ENCODE measurements at regions not wholly inside any gene's neighbourhood (a gene's known extent, or its start where the extent isn't known, plus 50 kb on each side); places are given as distances from the start of the nearest gene placed in this dataset.
"Not testable (repeated sequence)": the region's sequence is repeated elsewhere in the genome, so short reads cannot be mapped to it uniquely, and the experiment has no call there.

DNA sequence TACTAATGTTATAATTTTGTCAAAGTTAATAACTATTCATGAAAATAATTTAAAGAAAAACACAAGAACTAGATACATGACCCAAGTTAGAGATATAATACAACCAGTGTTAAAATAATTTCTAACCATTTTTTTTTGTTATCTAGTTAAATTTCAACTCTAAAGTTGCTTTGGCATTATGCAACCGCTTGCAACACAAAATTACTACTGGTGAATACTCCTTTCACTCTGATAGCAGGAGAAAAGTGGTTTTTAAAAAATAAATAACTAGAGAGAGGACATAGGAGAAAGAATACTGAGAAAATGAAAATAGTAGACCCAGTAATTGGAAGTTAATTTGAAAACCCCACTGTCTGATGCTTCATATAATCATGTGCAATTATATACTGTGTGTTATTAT lies 622.4 kb upstream of the GRIN3A start:
- Histone ChIP-seq H3K9ac (ENCODE audit: low read depth in 1 of 3, low read length in 3 of 3) (no peak overlapping the region), H3K4me1 (ENCODE audit: control insufficient read depth in 3 of 3, insufficient read depth in 3 of 3, low read length in 3 of 3) (no peaks in the 10 kb centered on the region), H3K9me3 (ENCODE audit: control insufficient read depth in 3 of 3, low read length in 3 of 3) (peaks cover 0 to 3% (median 0%) of the 10 kb centered on the region in 3 donors), H3K27ac (ENCODE audit: low read depth, low read length) (no peak overlapping the region), H3K27me3 (ENCODE audit: control insufficient read depth in 3 of 3, insufficient read depth in 3 of 3, low read length in 3 of 3) (no peaks in the 10 kb centered on the region), H3K4me3 (ENCODE audit: low read length in 3 of 3) (no peak overlapping the region), H3K36me3 (ENCODE audit: control insufficient read depth in 3 of 3, insufficient read depth in 3 of 3, low read length in 3 of 3) (no peaks in the 10 kb centered on the region)

DNA sequence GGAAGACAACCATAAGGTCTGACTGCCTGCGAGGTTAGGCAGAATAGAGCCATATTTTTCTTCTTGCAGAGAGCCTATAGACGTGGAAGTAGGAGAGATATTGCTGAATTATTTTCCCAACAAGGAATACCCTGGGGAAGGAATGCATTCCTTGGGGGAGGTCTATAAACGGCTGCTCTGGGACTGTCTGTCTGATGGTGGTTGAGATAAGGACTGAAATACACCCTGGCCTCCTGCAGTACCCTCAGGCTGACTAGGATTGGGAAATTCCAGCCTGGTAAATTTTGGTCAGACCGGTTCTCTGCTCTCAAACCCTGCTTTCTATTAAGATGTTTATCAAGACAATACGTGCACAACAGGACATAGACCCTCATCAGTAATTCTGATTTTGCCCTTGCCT lies 617.5 kb upstream of the GRIN3A start:
- no peaks in the 10 kb centered on the region for H3K36me3 ChIP-seq (ENCODE audit: control insufficient read depth in 3 of 3, insufficient read depth in 3 of 3, low read length in 3 of 3)
- H3K9me3 ChIP-seq (ENCODE audit: control insufficient read depth in 3 of 3, low read length in 3 of 3), result peaks cover 0 to 3% (median 0%) of the 10 kb centered on the region in 3 donors
- no peak overlapping the region for H3K9ac ChIP-seq (ENCODE audit: low read depth in 1 of 3, low read length in 3 of 3)
- no peak overlapping the region for H3K4me3 ChIP-seq (ENCODE audit: low read length in 3 of 3)
- no peaks in the 10 kb centered on the region for H3K27me3 ChIP-seq (ENCODE audit: control insufficient read depth in 3 of 3, insufficient read depth in 3 of 3, low read length in 3 of 3)
- H3K4me1 ChIP-seq (ENCODE audit: control insufficient read depth in 3 of 3, insufficient read depth in 3 of 3, low read length in 3 of 3), result no peaks in the 10 kb centered on the region
- no peak overlapping the region for H3K27ac ChIP-seq (ENCODE audit: low read depth, low read length)

DNA sequence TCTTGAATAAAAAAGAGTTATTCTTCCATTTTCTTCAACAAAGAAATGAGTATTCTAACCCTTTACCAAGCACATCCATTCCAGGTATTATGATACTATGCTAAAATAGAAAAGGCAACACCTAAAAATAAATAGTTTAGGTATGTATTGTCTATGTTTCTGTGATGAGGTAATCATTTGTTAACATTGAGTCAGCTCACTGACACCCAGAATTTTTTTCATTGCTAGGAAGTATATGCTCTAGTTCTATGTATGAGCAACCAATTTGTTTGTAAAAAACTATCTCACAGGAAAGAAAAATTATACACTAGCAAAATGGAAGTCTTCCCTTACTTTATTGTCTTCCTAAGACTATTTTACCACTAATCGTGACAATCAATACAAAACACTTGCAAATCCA lies 615.6 kb upstream of the GRIN3A start:
- H3K9me3 ChIP-seq (ENCODE audit: control insufficient read depth in 3 of 3, low read length in 3 of 3), result peaks cover 0 to 3% (median 0%) of the 10 kb centered on the region in 3 donors
- H3K9ac ChIP-seq (ENCODE audit: low read depth in 1 of 3, low read length in 3 of 3), result no peak overlapping the region
- no peak overlapping the region for H3K4me3 ChIP-seq (ENCODE audit: low read length in 3 of 3)
- no peaks in the 10 kb centered on the region for H3K27me3 ChIP-seq (ENCODE audit: control insufficient read depth in 3 of 3, insufficient read depth in 3 of 3, low read length in 3 of 3)
- no peaks in the 10 kb centered on the region for H3K36me3 ChIP-seq (ENCODE audit: control insufficient read depth in 3 of 3, insufficient read depth in 3 of 3, low read length in 3 of 3)
- H3K27ac ChIP-seq (ENCODE audit: low read depth, low read length), result no peak overlapping the region
- H3K4me1 ChIP-seq (ENCODE audit: control insufficient read depth in 3 of 3, insufficient read depth in 3 of 3, low read length in 3 of 3), result no peaks in the 10 kb centered on the region

DNA sequence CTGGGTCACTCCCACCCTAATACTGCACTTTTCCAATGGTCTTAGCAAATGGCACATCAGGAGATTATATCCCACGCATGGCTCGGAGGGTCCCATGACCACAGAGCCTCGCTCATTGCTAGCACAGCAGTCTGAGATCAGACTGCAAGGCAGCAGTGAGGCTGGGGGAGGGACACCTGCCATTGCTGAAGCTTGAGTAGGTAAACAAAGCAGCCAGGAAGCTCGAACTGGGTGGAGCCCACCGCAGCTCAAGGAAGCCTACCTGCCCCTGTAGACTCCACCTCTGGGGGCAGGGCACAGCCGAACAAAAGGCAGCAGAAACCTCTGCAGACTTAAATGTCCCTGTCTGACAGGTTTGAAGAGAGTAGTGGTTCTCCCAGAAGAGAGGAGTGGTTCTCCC lies 599.0 kb upstream of the GRIN3A start:
- not testable (repeated sequence) for H3K36me3 ChIP-seq (ENCODE audit: control insufficient read depth in 3 of 3, insufficient read depth in 3 of 3, low read length in 3 of 3); H3K27ac ChIP-seq (ENCODE audit: low read depth, low read length)

DNA sequence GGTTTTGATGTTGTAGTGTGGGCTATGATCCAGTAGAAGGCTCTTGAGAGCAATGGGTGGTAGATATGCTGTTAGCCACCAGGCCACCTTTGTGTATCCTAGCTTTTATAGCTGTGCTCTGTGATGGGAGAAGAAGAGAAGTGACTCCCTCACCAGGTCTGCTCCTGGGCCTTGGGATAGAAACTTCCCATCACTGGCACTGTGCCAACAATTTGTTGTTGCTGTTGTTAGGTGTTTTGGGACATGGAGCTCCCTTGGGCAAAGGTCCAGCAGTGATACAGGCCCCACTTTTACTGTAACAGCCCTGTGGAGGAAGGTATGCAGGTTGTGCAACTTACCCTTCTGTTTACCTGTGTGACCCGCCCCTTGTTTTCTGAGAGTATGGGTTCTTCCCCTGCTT lies 570.9 kb upstream of the GRIN3A start:
- H3K9me3 ChIP-seq (ENCODE audit: control insufficient read depth in 3 of 3, low read length in 3 of 3), result peaks cover 0 to 3% (median 2%) of the 10 kb centered on the region in 3 donors
- H3K27ac ChIP-seq (ENCODE audit: low read depth, low read length), result no peak overlapping the region
- H3K36me3 ChIP-seq (ENCODE audit: control insufficient read depth in 3 of 3, insufficient read depth in 3 of 3, low read length in 3 of 3), result no peaks in the 10 kb centered on the region
- H3K27me3 ChIP-seq (ENCODE audit: control insufficient read depth in 3 of 3, insufficient read depth in 3 of 3, low read length in 3 of 3), result no peaks in the 10 kb centered on the region
- H3K9ac ChIP-seq (ENCODE audit: low read depth in 1 of 3, low read length in 3 of 3), result no peak overlapping the region
- no peaks in the 10 kb centered on the region for H3K4me1 ChIP-seq (ENCODE audit: control insufficient read depth in 3 of 3, insufficient read depth in 3 of 3, low read length in 3 of 3)
- no peak overlapping the region for H3K4me3 ChIP-seq (ENCODE audit: low read length in 3 of 3)

More for the DNA sequence above, 599.0 kb upstream of the GRIN3A start:
- not testable (repeated sequence) for H3K9me3 ChIP-seq (ENCODE audit: control insufficient read depth in 3 of 3, low read length in 3 of 3); H3K27me3 ChIP-seq (ENCODE audit: control insufficient read depth in 3 of 3, insufficient read depth in 3 of 3, low read length in 3 of 3); H3K4me3 ChIP-seq (ENCODE audit: low read length in 3 of 3); H3K4me1 ChIP-seq (ENCODE audit: control insufficient read depth in 3 of 3, insufficient read depth in 3 of 3, low read length in 3 of 3); H3K9ac ChIP-seq (ENCODE audit: low read depth in 1 of 3, low read length in 3 of 3)

DNA sequence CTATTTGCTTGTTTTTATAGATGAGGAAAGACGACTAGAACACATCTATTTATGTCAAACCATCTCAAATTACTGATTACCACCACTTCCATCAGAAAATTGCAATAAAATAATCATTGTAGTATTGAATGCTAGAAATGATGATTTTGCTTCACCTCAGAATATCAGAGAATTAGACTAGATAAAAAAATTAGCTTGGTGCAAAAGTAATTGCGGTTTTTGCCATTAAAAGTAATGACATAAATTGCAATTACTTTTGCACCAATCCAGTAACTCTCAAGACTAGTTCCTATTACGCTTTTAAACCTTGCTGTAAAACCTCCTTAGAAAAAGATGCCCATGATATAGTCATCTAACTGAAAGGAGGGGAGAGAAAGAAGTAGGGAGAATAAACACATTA lies 556.7 kb upstream of the GRIN3A start:
- H3K4me3 ChIP-seq (ENCODE audit: low read length in 3 of 3), result no peak overlapping the region
- no peak overlapping the region for H3K9ac ChIP-seq (ENCODE audit: low read depth in 1 of 3, low read length in 3 of 3)
- H3K9me3 ChIP-seq (ENCODE audit: control insufficient read depth in 3 of 3, low read length in 3 of 3), result no peaks in the 10 kb centered on the region
- no peaks in the 10 kb centered on the region for H3K27me3 ChIP-seq (ENCODE audit: control insufficient read depth in 3 of 3, insufficient read depth in 3 of 3, low read length in 3 of 3)
- H3K27ac ChIP-seq (ENCODE audit: low read depth, low read length), result no peak overlapping the region
- no peaks in the 10 kb centered on the region for H3K36me3 ChIP-seq (ENCODE audit: control insufficient read depth in 3 of 3, insufficient read depth in 3 of 3, low read length in 3 of 3)
- H3K4me1 ChIP-seq (ENCODE audit: control insufficient read depth in 3 of 3, insufficient read depth in 3 of 3, low read length in 3 of 3), result no peaks in the 10 kb centered on the region

DNA sequence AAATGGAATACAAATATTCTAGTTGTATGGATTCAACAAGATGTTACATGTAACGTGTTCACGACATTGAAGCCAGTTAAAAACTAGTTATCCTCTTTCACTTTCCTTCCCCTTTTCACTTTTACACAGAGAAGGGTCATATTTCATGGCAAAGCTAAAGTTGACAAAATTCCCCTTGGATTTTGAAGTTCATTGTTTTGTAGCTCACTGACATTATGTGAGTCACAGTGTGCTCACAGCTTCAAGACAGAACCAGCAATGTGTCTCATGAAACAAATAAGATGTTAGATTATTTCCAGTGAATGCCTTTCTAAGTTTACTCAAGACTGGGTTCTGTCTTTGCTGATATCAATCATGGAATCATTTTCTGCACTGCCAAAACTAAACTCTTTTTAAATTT lies 535.5 kb upstream of the GRIN3A start:
- H3K4me3 ChIP-seq (ENCODE audit: low read length in 3 of 3), result no peak overlapping the region

DNA sequence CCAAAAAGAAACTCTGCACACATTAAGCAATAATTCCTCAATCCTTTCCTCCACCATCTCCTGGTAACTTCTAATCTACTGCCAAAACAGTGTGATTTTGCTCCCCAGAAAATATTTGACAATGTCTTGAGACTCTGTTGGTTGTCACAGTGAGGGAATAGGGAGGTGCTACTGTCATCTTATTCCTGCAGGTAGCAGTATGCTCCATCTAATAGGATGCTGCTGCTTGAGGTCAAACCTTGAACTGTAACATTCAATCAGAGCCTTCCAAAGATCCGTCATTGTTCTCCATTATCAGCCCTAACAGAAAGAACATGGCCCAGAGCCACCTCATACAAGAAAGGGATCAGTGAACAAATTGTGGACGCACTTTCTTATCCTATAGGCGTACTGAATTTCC lies 514.7 kb upstream of the GRIN3A start:
- Histone ChIP-seq H3K9me3 (ENCODE audit: control insufficient read depth in 3 of 3, low read length in 3 of 3) (no peaks in the 10 kb centered on the region), H3K9ac (ENCODE audit: low read depth in 1 of 3, low read length in 3 of 3) (no peak overlapping the region), H3K4me1 (ENCODE audit: control insufficient read depth in 3 of 3, insufficient read depth in 3 of 3, low read length in 3 of 3) (no peaks in the 10 kb centered on the region), H3K27ac (ENCODE audit: low read depth, low read length) (no peak overlapping the region), H3K4me3 (ENCODE audit: low read length in 3 of 3) (no peak overlapping the region), H3K36me3 (ENCODE audit: control insufficient read depth in 3 of 3, insufficient read depth in 3 of 3, low read length in 3 of 3) (no peaks in the 10 kb centered on the region), H3K27me3 (ENCODE audit: control insufficient read depth in 3 of 3, insufficient read depth in 3 of 3, low read length in 3 of 3) (no peaks in the 10 kb centered on the region)

More for the DNA sequence above, 535.5 kb upstream of the GRIN3A start:
- H3K27ac ChIP-seq (ENCODE audit: low read depth, low read length), result no peak overlapping the region
- H3K9ac ChIP-seq (ENCODE audit: low read depth in 1 of 3, low read length in 3 of 3), result no peak overlapping the region
- H3K27me3 ChIP-seq (ENCODE audit: control insufficient read depth in 3 of 3, insufficient read depth in 3 of 3, low read length in 3 of 3), result no peaks in the 10 kb centered on the region
- H3K9me3 ChIP-seq (ENCODE audit: control insufficient read depth in 3 of 3, low read length in 3 of 3), result no peaks in the 10 kb centered on the region
- H3K36me3 ChIP-seq (ENCODE audit: control insufficient read depth in 3 of 3, insufficient read depth in 3 of 3, low read length in 3 of 3), result no peaks in the 10 kb centered on the region
- no peaks in the 10 kb centered on the region for H3K4me1 ChIP-seq (ENCODE audit: control insufficient read depth in 3 of 3, insufficient read depth in 3 of 3, low read length in 3 of 3)

DNA sequence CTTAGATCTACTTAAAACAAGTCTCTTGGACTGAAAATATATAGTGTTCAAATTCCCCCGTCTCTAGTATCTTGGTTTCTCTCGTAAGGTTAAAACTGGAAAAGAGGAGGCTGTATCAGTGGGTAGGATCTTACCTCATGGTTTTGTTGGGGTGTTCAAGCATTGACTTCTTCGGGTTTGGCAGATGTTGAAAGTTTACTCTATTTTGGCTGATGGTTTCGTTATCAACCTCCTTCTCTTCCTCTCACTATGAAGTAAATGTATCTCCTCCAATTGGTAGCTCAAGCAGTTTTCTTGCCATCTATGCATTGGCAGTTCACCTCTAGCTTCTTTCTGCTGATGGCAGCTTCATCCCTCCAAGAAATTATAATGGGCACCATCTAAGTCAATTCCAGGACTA lies 506.5 kb upstream of the GRIN3A start:
- Histone ChIP-seq H3K27ac (ENCODE audit: low read depth, low read length) (no peak overlapping the region), H3K27me3 (ENCODE audit: control insufficient read depth in 3 of 3, insufficient read depth in 3 of 3, low read length in 3 of 3) (no peaks in the 10 kb centered on the region), H3K4me1 (ENCODE audit: control insufficient read depth in 3 of 3, insufficient read depth in 3 of 3, low read length in 3 of 3) (no peaks in the 10 kb centered on the region), H3K9me3 (ENCODE audit: control insufficient read depth in 3 of 3, low read length in 3 of 3) (no peaks in the 10 kb centered on the region), H3K36me3 (ENCODE audit: control insufficient read depth in 3 of 3, insufficient read depth in 3 of 3, low read length in 3 of 3) (no peaks in the 10 kb centered on the region), H3K4me3 (ENCODE audit: low read length in 3 of 3) (no peak overlapping the region), H3K9ac (ENCODE audit: low read depth in 1 of 3, low read length in 3 of 3) (no peak overlapping the region)

DNA sequence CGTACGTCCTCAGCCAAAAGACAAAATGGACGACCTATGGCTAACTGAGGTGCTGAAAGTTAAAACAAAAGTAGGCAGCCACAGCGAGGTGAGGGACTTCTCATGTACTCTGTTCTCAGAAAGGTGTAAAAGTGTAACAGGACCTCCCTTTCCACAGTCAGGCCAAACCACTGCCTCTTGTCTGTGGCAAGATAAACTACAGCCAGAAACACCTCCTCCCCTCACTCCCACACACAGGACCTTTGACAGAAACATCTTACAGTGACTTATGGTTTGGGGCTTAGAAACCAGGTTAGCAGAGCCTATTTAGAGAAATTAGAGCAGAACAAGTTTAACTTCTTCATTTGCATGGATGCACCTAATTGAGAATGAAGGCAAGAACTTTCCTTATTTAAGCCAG lies 499.1 kb upstream of the GRIN3A start:
- Histone ChIP-seq H3K27me3 (ENCODE audit: control insufficient read depth in 3 of 3, insufficient read depth in 3 of 3, low read length in 3 of 3) (no peaks in the 10 kb centered on the region), H3K27ac (ENCODE audit: low read depth, low read length) (no peak overlapping the region), H3K4me1 (ENCODE audit: control insufficient read depth in 3 of 3, insufficient read depth in 3 of 3, low read length in 3 of 3) (no peaks in the 10 kb centered on the region), H3K9me3 (ENCODE audit: control insufficient read depth in 3 of 3, low read length in 3 of 3) (no peaks in the 10 kb centered on the region), H3K9ac (ENCODE audit: low read depth in 1 of 3, low read length in 3 of 3) (no peak overlapping the region), H3K36me3 (ENCODE audit: control insufficient read depth in 3 of 3, insufficient read depth in 3 of 3, low read length in 3 of 3) (no peaks in the 10 kb centered on the region), H3K4me3 (ENCODE audit: low read length in 3 of 3) (no peak overlapping the region)

DNA sequence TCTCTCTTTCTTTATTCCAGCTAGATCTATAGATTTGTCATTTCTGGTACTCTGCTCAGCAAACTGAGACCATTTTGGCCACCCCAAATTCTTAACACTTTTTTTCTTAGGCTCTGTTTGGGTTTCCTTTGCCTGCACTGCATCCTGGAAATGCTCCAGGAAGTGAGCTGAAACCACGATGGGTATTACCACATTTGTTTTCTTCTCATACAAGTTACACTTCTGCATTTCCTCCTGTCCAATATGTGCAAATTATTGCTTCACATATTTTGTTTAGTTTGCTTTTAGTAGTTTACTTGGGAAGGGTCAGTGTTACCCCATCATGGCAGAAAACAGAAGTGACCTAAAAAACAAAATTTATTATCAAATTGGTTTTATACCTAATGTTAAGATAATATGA lies 498.6 kb upstream of the GRIN3A start:
- Histone ChIP-seq H3K9me3 (ENCODE audit: control insufficient read depth in 3 of 3, low read length in 3 of 3) (no peaks in the 10 kb centered on the region), H3K4me3 (ENCODE audit: low read length in 3 of 3) (no peak overlapping the region), H3K27me3 (ENCODE audit: control insufficient read depth in 3 of 3, insufficient read depth in 3 of 3, low read length in 3 of 3) (no peaks in the 10 kb centered on the region), H3K36me3 (ENCODE audit: control insufficient read depth in 3 of 3, insufficient read depth in 3 of 3, low read length in 3 of 3) (no peaks in the 10 kb centered on the region), H3K9ac (ENCODE audit: low read depth in 1 of 3, low read length in 3 of 3) (no peak overlapping the region), H3K27ac (ENCODE audit: low read depth, low read length) (no peak overlapping the region), H3K4me1 (ENCODE audit: control insufficient read depth in 3 of 3, insufficient read depth in 3 of 3, low read length in 3 of 3) (no peaks in the 10 kb centered on the region)

Data from skeletal muscle tissue (tissue), 3 donors.